GM13976 (cell line): ENCODE measurements at regions not wholly inside any gene's neighbourhood (a gene's known extent, or its start where the extent isn't known, plus 50 kb on each side); places are given as distances from the start of the nearest gene placed in this dataset.

Experiments
- DNase-seq: peaks from one replicate; pipeline ENCODE4 v3.0.0; 2012; ENCODE audit warnings: low spot score
- CTCF ChIP-seq: IDR thresholded peaks from 2 replicates; pipeline ENCODE4 v1.5.1; 2012; ENCODE audit warnings: borderline replicate concordance, mild to moderate bottlenecking; ENCODE audit not compliant: insufficient read depth; ENCODE audit errors: extremely low read depth, missing control alignments, control extremely low read depth
- in situ Hi-C: fragments of 300-500 bp; cut with MboI; formaldehyde crosslinking; loops from one replicate; pipeline ENCODE4 v1.12.0; 2022; ENCODE audit warnings: low sequenced_read_pairs, mixed read lengths, inconsistent platforms; ENCODE audit not compliant: unreplicated experiment

GRCh38 chr4:177902386-177902785 lies 460.1 kb upstream of the AGA start:
- no peak for DNase-seq
- in situ Hi-C loops, result no loop called here
- TF ChIP-seq CTCF, result no peak

GRCh38 chr4:177907736-177908424 lies 465.6 kb upstream of the AGA start:
- no peak for TF ChIP-seq CTCF
- DNase-seq, result no peak
- in situ Hi-C loops, result no loop called here

DNA sequence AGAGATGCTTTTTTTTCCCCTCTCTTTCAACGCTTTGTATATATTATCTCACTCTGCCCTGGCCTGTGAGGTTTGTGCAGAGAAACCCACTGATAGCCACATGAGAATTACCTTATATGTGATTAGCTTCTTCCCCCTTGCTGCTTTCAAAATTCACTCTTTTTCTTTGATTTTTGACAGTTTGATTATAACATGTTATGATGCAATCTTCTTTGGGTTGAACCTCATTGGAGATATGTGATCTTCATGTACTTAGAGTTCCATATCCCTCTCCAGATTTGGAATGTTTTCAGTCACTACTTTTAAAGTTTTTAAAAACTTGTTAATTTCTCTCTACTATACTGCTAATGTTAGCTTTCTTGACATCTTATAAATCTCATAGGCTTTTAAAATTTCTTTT lies 479.5 kb upstream of the AGA start:
- TF ChIP-seq CTCF, result no peak
- in situ Hi-C loops, result no loop called here
- DNase-seq, result no peak

DNA sequence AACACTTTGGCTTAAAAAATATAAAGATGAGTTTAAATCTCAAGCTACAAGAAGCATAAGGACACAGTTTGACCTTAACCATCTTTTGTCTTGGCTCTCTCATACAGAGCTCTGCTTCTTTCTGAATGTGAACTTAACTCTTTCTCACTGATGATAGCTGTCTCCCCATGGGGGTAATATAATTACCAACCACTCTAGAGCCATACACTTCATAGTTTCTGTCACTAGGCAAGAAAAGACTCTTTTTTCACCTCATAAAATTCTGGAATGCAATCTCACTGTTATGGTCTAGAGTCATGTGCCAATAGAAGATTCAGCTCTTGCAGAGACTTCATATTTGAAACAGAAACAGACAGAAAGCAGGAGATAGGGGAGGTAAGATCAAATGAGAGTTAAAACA lies 481.7 kb upstream of the AGA start:
- no peak for DNase-seq
- no peak for TF ChIP-seq CTCF
- in situ Hi-C loops, result no loop called here

DNA sequence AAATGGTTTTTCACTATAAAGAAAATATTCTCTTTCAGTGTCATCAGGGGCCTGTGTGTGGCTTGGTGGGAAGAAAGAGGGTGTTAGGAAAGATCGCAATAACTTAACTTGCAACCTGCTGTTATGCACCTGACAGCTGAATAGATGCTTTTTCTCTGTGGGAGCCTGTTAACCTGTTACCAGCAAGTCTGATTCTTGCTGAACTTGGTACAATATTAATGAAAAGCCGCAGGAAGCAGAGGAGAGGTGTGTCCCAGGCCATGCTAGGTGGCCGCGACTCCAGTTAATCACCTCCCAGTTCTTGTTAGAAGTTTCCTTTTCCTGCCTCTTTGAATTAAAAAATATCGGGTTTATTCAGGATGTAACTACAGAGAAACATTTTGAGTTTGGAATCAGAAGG lies 494.8 kb upstream of the AGA start:
- no peak for DNase-seq
- TF ChIP-seq CTCF, result no peak
- in situ Hi-C loops, result no loop called here

- in situ Hi-C loops, result no loop called here
- TF ChIP-seq CTCF, result no peak
- no peak for DNase-seq
Observed at GRCh38 chr4:177938226-177938625, 496.0 kb upstream of the AGA start.

GRCh38 chr4:177945268-177945667 lies 503.0 kb upstream of the AGA start:
- in situ Hi-C loops, result no loop called here
- TF ChIP-seq CTCF, result no peak

More at GRCh38 chr4:177945268-177945667, 503.0 kb upstream of the AGA start:
- DNase-seq, result no peak
